ENCODE measurements at regions not wholly inside any gene's neighbourhood (a gene's known extent, or its start where the extent isn't known, plus 50 kb on each side); places are given as distances from the start of the nearest gene placed in this dataset.

DNA sequence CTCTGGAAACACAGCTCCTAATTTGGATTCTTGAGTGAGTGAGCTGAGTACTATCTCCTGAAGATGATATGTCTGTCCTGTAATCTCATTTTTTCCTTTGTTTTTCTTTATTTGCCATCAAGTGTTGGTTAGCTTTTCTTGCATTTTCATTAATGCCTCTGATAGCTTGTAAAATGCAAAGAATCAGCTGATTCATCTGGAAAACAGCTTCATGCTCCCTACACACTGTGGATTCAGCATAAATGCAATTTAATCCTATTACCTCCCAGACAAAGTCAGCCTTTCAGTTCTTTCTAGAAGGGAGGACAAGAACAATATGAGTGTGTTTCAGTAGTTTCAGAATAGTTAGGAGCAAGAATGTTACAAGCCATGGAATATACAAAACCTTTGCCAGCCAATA, 79.4 kb downstream of the DACT1 start:
- H3K9me2 ChIP-seq (ENCODE audit: insufficient read depth, low read length): no peaks in the 10 kb centered on the region
- no peak overlapping the region for H3K4me2 ChIP-seq (ENCODE audit: low read length)
- no peaks in the 10 kb centered on the region for H3F3A ChIP-seq (ENCODE audit: insufficient read depth, low read length, poor library complexity, severe bottlenecking)
- H3K79me2 ChIP-seq (replicated peaks; ENCODE audit: insufficient read depth, low read length): no peaks in the 10 kb centered on the region
- no peak overlapping the region for H2AFZ ChIP-seq (ENCODE audit: low read depth, low read length)
- no peaks in the 10 kb centered on the region for H3K36me3 ChIP-seq (ENCODE audit: insufficient read depth, low read length)
- H3K27ac ChIP-seq (ENCODE audit: low read length): no peak overlapping the region
- no peak overlapping the region for H3K9ac ChIP-seq (ENCODE audit: low read length)
- no peaks in the 10 kb centered on the region for H4K20me1 ChIP-seq (ENCODE audit: insufficient read depth)
- TF ChIP-seq, protein P1, sequence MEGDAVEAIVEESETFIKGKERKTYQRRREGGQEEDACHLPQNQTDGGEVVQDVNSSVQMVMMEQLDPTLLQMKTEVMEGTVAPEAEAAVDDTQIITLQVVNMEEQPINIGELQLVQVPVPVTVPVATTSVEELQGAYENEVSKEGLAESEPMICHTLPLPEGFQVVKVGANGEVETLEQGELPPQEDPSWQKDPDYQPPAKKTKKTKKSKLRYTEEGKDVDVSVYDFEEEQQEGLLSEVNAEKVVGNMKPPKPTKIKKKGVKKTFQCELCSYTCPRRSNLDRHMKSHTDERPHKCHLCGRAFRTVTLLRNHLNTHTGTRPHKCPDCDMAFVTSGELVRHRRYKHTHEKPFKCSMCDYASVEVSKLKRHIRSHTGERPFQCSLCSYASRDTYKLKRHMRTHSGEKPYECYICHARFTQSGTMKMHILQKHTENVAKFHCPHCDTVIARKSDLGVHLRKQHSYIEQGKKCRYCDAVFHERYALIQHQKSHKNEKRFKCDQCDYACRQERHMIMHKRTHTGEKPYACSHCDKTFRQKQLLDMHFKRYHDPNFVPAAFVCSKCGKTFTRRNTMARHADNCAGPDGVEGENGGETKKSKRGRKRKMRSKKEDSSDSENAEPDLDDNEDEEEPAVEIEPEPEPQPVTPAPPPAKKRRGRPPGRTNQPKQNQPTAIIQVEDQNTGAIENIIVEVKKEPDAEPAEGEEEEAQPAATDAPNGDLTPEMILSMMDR (IDR thresholded peaks at IDR 0.05; ENCODE audit: poor library complexity, severe bottlenecking): no peak
- TF ChIP-seq EP300 (conservative IDR thresholded peaks at IDR 0.05; ENCODE audit: poor library complexity, severe bottlenecking) (no peak), MXI1 (conservative IDR thresholded peaks at IDR 0.05; ENCODE audit: poor library complexity, severe bottlenecking) (no peak), POLR2AphosphoS5 (IDR thresholded peaks at IDR 0.05) (no peak), RAD21 (conservative IDR thresholded peaks at IDR 0.05) (no peak), TAF1 (IDR thresholded peaks at IDR 0.05; ENCODE audit: low read depth) (no peak), EZH2 (IDR thresholded peaks at IDR 0.05; ENCODE audit: borderline replicate concordance, insufficient read depth, low read length, poor library complexity, severe bottlenecking) (no peak), SMC3 (conservative IDR thresholded peaks at IDR 0.05; ENCODE audit: poor library complexity) (no peak)
- TF ChIP-seq, protein P2, sequence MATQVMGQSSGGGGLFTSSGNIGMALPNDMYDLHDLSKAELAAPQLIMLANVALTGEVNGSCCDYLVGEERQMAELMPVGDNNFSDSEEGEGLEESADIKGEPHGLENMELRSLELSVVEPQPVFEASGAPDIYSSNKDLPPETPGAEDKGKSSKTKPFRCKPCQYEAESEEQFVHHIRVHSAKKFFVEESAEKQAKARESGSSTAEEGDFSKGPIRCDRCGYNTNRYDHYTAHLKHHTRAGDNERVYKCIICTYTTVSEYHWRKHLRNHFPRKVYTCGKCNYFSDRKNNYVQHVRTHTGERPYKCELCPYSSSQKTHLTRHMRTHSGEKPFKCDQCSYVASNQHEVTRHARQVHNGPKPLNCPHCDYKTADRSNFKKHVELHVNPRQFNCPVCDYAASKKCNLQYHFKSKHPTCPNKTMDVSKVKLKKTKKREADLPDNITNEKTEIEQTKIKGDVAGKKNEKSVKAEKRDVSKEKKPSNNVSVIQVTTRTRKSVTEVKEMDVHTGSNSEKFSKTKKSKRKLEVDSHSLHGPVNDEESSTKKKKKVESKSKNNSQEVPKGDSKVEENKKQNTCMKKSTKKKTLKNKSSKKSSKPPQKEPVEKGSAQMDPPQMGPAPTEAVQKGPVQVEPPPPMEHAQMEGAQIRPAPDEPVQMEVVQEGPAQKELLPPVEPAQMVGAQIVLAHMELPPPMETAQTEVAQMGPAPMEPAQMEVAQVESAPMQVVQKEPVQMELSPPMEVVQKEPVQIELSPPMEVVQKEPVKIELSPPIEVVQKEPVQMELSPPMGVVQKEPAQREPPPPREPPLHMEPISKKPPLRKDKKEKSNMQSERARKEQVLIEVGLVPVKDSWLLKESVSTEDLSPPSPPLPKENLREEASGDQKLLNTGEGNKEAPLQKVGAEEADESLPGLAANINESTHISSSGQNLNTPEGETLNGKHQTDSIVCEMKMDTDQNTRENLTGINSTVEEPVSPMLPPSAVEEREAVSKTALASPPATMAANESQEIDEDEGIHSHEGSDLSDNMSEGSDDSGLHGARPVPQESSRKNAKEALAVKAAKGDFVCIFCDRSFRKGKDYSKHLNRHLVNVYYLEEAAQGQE (IDR thresholded peaks at IDR 0.05; ENCODE audit: borderline replicate concordance): no peak
- no peaks in the 10 kb centered on the region for H3K9me3 ChIP-seq (ENCODE audit: low read length)
- no peaks in the 10 kb centered on the region for H3K27me3 ChIP-seq (ENCODE audit: insufficient read depth, low read depth, low read length)
- no peak overlapping the region for H3K4me3 ChIP-seq (ENCODE audit: low read length)

DNA sequence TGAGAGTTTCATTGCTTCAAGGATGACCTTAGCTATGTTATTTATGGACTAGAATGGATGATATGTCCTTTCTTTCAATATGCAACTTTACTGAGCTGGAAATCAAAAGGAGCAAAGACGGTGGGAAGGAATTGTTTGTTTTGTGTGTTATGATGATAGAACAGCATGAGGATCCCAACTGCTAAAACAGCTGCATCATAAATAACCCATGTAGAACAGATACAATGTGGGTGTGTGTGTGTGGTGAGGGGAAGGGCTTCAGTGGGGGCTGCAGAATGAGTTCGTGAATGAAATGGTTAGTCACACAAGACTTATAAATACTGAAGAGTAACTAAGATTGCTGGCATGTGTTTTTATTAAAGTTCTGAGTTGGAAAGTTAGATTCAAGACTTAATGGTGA, 80.1 kb downstream of the DACT1 start:
- Histone ChIP-seq H3K27me3 (ENCODE audit: insufficient read depth, low read depth, low read length) (no peaks in the 10 kb centered on the region), H3K4me3 (ENCODE audit: low read length) (no peak overlapping the region), H3K36me3 (ENCODE audit: insufficient read depth, low read length) (no peaks in the 10 kb centered on the region), H3K9ac (ENCODE audit: low read length) (no peak overlapping the region), H3K9me2 (ENCODE audit: insufficient read depth, low read length) (no peaks in the 10 kb centered on the region), H3F3A (ENCODE audit: insufficient read depth, low read length, poor library complexity, severe bottlenecking) (no peaks in the 10 kb centered on the region), H3K9me3 (ENCODE audit: low read length) (no peaks in the 10 kb centered on the region), H2AFZ (ENCODE audit: low read depth, low read length) (no peak overlapping the region), H3K4me2 (ENCODE audit: low read length) (no peak overlapping the region), H4K20me1 (ENCODE audit: insufficient read depth) (no peaks in the 10 kb centered on the region), H3K27ac (ENCODE audit: low read length) (no peak overlapping the region), H3K79me2 (replicated peaks; ENCODE audit: insufficient read depth, low read length) (no peaks in the 10 kb centered on the region)
- TF ChIP-seq, protein P1 (IDR thresholded peaks at IDR 0.05; ENCODE audit: poor library complexity, severe bottlenecking): no peak
- TF ChIP-seq MXI1 (conservative IDR thresholded peaks at IDR 0.05; ENCODE audit: poor library complexity, severe bottlenecking) (no peak), EZH2 (IDR thresholded peaks at IDR 0.05; ENCODE audit: borderline replicate concordance, insufficient read depth, low read length, poor library complexity, severe bottlenecking) (no peak), RAD21 (conservative IDR thresholded peaks at IDR 0.05) (no peak), POLR2AphosphoS5 (IDR thresholded peaks at IDR 0.05) (no peak), TAF1 (IDR thresholded peaks at IDR 0.05; ENCODE audit: low read depth) (no peak), SMC3 (conservative IDR thresholded peaks at IDR 0.05; ENCODE audit: poor library complexity) (no peak), EP300 (conservative IDR thresholded peaks at IDR 0.05; ENCODE audit: poor library complexity, severe bottlenecking) (no peak)
- TF ChIP-seq, protein P2 (IDR thresholded peaks at IDR 0.05; ENCODE audit: borderline replicate concordance): no peak
